Body of pancreas (tissue), 4 donors: ENCODE measurements at regions not wholly inside any gene's neighbourhood (a gene's known extent, or its start where the extent isn't known, plus 50 kb on each side); places are given as distances from the start of the nearest gene placed in this dataset.

Experiments used
- CTCF ChIP-seq, 7 experiments: fragments of 450-650 bp in 4 of 7; fragments of 200-600 bp in 3 of 7; sonication (generic) in 3 of 7; IDR thresholded peaks; one replicate each; pipeline ENCODE4 v1.5.1; 2016 to 2019; ENCODE audit warnings: antibody characterized with exemption in 7 of 7
- POLR2A ChIP-seq, 3 donors: fragments of 450-650 bp; IDR thresholded peaks; one replicate each; pipeline ENCODE4 v1.6.1; 2016; ENCODE audit warnings: antibody characterized with exemption in 3 of 3, mild to moderate bottlenecking in 2 of 3

DNA sequence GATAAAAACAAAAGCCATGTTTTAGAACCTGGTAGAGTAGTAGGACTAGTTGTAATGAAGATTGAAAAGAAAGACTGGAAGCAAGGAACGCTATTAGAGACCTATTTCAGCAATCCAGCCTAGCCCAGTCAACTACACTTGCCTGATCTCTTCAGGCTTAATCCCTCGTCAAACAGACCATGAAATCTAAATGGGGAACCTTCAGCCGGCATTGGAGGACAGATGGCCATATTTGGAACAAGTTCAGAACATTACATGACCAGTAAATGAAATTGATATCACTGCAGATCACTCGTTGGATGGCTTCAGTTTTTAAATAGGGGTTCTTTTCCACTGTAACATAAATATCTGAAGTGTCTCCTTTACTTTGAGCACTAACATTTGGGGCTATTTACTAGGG is 84.8 kb upstream of the WDR44 start:
- no peak for TF ChIP-seq CTCF (IDR thresholded peaks at IDR 0.05)
- TF ChIP-seq POLR2A (IDR thresholded peaks at IDR 0.05): no peak
